Endothelial cell of umbilical vein (primary cell): ENCODE measurements at regions not wholly inside any gene's neighbourhood (a gene's known extent, or its start where the extent isn't known, plus 50 kb on each side); places are given as distances from the start of the nearest gene placed in this dataset.
A peak's percentile ranks its signal among the peaks of the same experiment; 100 is the strongest.

Experiments
- BruUV-seq: library from RNA; stranded (reverse); fragments of 400-500 nt; replicated peaks from 2 replicates; lab custom pipeline; 2021; lab: Mats Ljungman, UMichigan
- CTCF ChIA-PET: fragments of 300-600, 350-600 bp; sonication (Branson Sonifier 250); formaldehyde crosslinking; loops from one replicate; lab custom pipeline; 2021; ENCODE audit warnings: antibody characterized with exemption, inconsistent platforms; lab: Charles Lee
- POLR2A ChIA-PET: fragments of 300-600, 350-600 bp; sonication (Branson Sonifier 250); formaldehyde crosslinking; loops from one replicate; lab custom pipeline; 2021; ENCODE audit warnings: antibody characterized with exemption, inconsistent platforms; lab: Charles Lee
- DNase-seq: peaks from one replicate; pipeline ENCODE4 v3.0.0-alpha.2; 2011; ENCODE audit warnings: low read depth, low spot score
- FAIRE-seq: peaks from 2 replicates; lab custom pipeline; 2011; peaks lifted over from hg19 to GRCh38; lab: Jason Lieb, UNC
- H2AFZ ChIP-seq: 2 replicates; pipeline ENCODE4 v1.6.0; 2012; ENCODE audit warnings: low read depth, low read length, control low read depth, inconsistent platforms
- H3K27ac ChIP-seq: 2 replicates; pipeline ENCODE4 v1.5.1; 2011; ENCODE audit warnings: low read depth, mild to moderate bottlenecking, control low read depth, low read length, moderate library complexity; ENCODE audit not compliant: insufficient read depth
- H3K27me3 ChIP-seq, 2 experiments: 2 replicates each; pipeline versions ENCODE4 v1.6.0 to v1.6.1; 2011; ENCODE audit warnings: low read length in 2 of 2, mixed read lengths in 1 of 2; ENCODE audit not compliant: control insufficient read depth in 2 of 2, insufficient read depth in 2 of 2
- H3K36me3 ChIP-seq, 2 experiments: 2 replicates in 1 of 2; 3 replicates in 1 of 2; pipeline ENCODE4 v1.5.1; 2011; ENCODE audit warnings: low read length in 2 of 2, mild to moderate bottlenecking in 1 of 2, moderate library complexity in 1 of 2; ENCODE audit not compliant: control insufficient read depth in 2 of 2, insufficient read depth in 2 of 2; ENCODE audit errors: extremely low read depth in 1 of 2
- H3K4me1 ChIP-seq: 3 replicates; pipeline ENCODE4 v1.5.1; 2011; ENCODE audit warnings: mild to moderate bottlenecking, low read length; ENCODE audit not compliant: control insufficient read depth, insufficient read depth; ENCODE audit errors: extremely low read depth
- H3K4me2 ChIP-seq: 2 replicates; pipeline ENCODE4 v1.6.1; 2011; ENCODE audit warnings: low read length, control low read depth, mixed read lengths; ENCODE audit not compliant: insufficient read depth
- H3K4me3 ChIP-seq, 3 experiments: fragments of 200-600 bp in 1 of 3; sonication (generic), shearing (Covaris generic) in 1 of 3; replicated peaks in 1 of 3; 2 replicates each; pipeline ENCODE4 v1.5.1; 2011 to 2016; ENCODE audit warnings: control low read depth in 3 of 3, low read length in 3 of 3, mild to moderate bottlenecking in 2 of 3, inconsistent platforms in 1 of 3, low read depth in 1 of 3, moderate library complexity in 1 of 3; ENCODE audit not compliant: insufficient read depth in 1 of 3
- H3K79me2 ChIP-seq: 2 replicates; pipeline ENCODE4 v1.6.0; 2012; ENCODE audit warnings: low read length, inconsistent platforms; ENCODE audit not compliant: control insufficient read depth, insufficient read depth
- H3K9ac ChIP-seq: replicated peaks from 2 replicates; pipeline ENCODE3; 2011; ENCODE audit warnings: low read length, control low read depth; ENCODE audit not compliant: insufficient read depth; ENCODE audit errors: extremely low read depth
- H3K9me1 ChIP-seq: replicated peaks from 3 replicates; pipeline ENCODE4 v1.6.0; 2011; ENCODE audit warnings: mild to moderate bottlenecking, low read length; ENCODE audit not compliant: control insufficient read depth, insufficient read depth; ENCODE audit errors: extremely low read depth
- H3K9me3 ChIP-seq: replicated peaks from 2 replicates; pipeline ENCODE4 v1.5.1; 2012; ENCODE audit warnings: low read length, inconsistent platforms; ENCODE audit not compliant: control insufficient read depth, insufficient read depth
- H4K20me1 ChIP-seq: replicated peaks from 2 replicates; pipeline ENCODE3; 2011; ENCODE audit warnings: mild to moderate bottlenecking, low read length; ENCODE audit not compliant: control insufficient read depth, insufficient read depth; ENCODE audit errors: extremely low read depth
- CTCF ChIP-seq, 2 donors: IDR thresholded peaks; 1 replicate in 1 of 2; 2 replicates in 1 of 2; pipeline ENCODE4 v1.5.1; 2011; ENCODE audit warnings: low read length in 2 of 2, mild to moderate bottlenecking in 2 of 2, moderate library complexity in 2 of 2, control low read depth in 1 of 2, inconsistent platforms in 1 of 2, low read depth in 1 of 2; ENCODE audit not compliant: insufficient read depth in 1 of 2; ENCODE audit errors: extremely low read depth in 1 of 2
- EZH2 ChIP-seq: IDR thresholded peaks from 2 replicates; pipeline ENCODE4 v1.6.1; 2012; ENCODE audit warnings: borderline replicate concordance, low read depth, mild to moderate bottlenecking, moderate library complexity, low read length, inconsistent platforms; ENCODE audit not compliant: severe bottlenecking
- GATA2 ChIP-seq: IDR thresholded peaks from 2 replicates; pipeline ENCODE4 v1.7.0; 2011; ENCODE audit warnings: low read depth, mild to moderate bottlenecking, moderate library complexity, mixed read lengths, low read length; ENCODE audit not compliant: insufficient read length, insufficient read depth
- MAX ChIP-seq: IDR thresholded peaks from 2 replicates; pipeline ENCODE4 v1.6.1; 2011; ENCODE audit not compliant: insufficient read depth, insufficient read length
- MYC ChIP-seq: IDR thresholded peaks from one replicate; pipeline ENCODE4 v1.6.1; 2011; ENCODE audit warnings: mild to moderate bottlenecking, low read depth, low read length
- POLR2A ChIP-seq: IDR thresholded peaks from 2 replicates; pipeline ENCODE4 v1.6.1; 2012; ENCODE audit warnings: low read depth, mild to moderate bottlenecking, control low read depth, low read length
- POLR2AphosphoS5 ChIP-seq: IDR thresholded peaks from 2 replicates; pipeline ENCODE4 v1.6.1; 2012; ENCODE audit warnings: low read depth, mild to moderate bottlenecking, control low read depth, low read length, moderate library complexity; ENCODE audit not compliant: insufficient read depth
- dilution Hi-C: fragments of 300-500 bp; cut with MboI; formaldehyde crosslinking; loops from one replicate; pipeline ENCODE4 v1.15.0; 2019; ENCODE audit warnings: low sequenced_read_pairs; ENCODE audit not compliant: extremely low pct_ligation_motif_present
- intact Hi-C: fragments of 100-400 bp; cut with micrococcal nuclease; formaldehyde crosslinking; loops from one replicate; pipeline ENCODE4 v1.10.0; 2022

- Histone ChIP-seq H3K9me3 (no peaks in the 10 kb centered on the region), H3K9ac (no peak overlapping the region), H3K27me3 (peaks cover 0 to 2% of the 10 kb centered on the region in 2 experiments), H3K4me2 (no peak overlapping the region), H3K9me1 (no peaks in the 10 kb centered on the region), H3K36me3 (no peaks in the 10 kb centered on the region), H3K4me3 (no peak overlapping the region), H4K20me1 (no peaks in the 10 kb centered on the region), H3K27ac (no peak overlapping the region), H3K79me2 (no peaks in the 10 kb centered on the region), H2AFZ (no peak overlapping the region), H3K4me1 (peaks cover 21% of the 10 kb centered on the region)
- dilution Hi-C loops (no loop called here), intact Hi-C loops (no loop called here)
- DNase-seq (peak; percentile 25), FAIRE-seq (no peak)
- POLR2A ChIA-PET: no interaction called here
- BruUV-seq: no TSS peak
- CTCF ChIA-PET: no interaction called here
- TF ChIP-seq MAX: no peak
- no peak for TF ChIP-seq EZH2
- no peak for TF ChIP-seq GATA2
- no peak for TF ChIP-seq CTCF (IDR thresholded peaks at IDR 0.05; ENCODE audit: extremely low read depth in 1 of 2, insufficient read depth in 1 of 2, low read depth in 1 of 2, low read length in 2 of 2)
- TF ChIP-seq MYC: no peak
- TF ChIP-seq POLR2A: no peak
- TF ChIP-seq POLR2AphosphoS5: no peak
Measured at GRCh38 chr9:38215465-38215864, 146.4 kb upstream of the SHB start.
